Suprapubic skin (tissue), 3 donors: ENCODE measurements at regions not wholly inside any gene's neighbourhood (a gene's known extent, or its start where the extent isn't known, plus 50 kb on each side); places are given as distances from the start of the nearest gene placed in this dataset.

Experiments used
- POLR2A ChIP-seq, 2 donors: fragments of 450-650 bp; IDR thresholded peaks; one replicate each; pipeline ENCODE4 v1.6.1; 2017; ENCODE audit warnings: antibody characterized with exemption in 2 of 2, mild to moderate bottlenecking in 2 of 2, moderate library complexity in 2 of 2
- TF ChIP-seq, protein P1 (sequence below), 2 donors: fragments of 200-600 bp in 1 of 2; fragments of 450-650 bp in 1 of 2; sonication (generic) in 1 of 2; IDR thresholded peaks; one replicate each; pipeline ENCODE4 v1.5.1; 2016 to 2019; ENCODE audit warnings: antibody characterized with exemption in 2 of 2, mild to moderate bottlenecking in 1 of 2, moderate library complexity in 1 of 2

- TF ChIP-seq, protein P1, sequence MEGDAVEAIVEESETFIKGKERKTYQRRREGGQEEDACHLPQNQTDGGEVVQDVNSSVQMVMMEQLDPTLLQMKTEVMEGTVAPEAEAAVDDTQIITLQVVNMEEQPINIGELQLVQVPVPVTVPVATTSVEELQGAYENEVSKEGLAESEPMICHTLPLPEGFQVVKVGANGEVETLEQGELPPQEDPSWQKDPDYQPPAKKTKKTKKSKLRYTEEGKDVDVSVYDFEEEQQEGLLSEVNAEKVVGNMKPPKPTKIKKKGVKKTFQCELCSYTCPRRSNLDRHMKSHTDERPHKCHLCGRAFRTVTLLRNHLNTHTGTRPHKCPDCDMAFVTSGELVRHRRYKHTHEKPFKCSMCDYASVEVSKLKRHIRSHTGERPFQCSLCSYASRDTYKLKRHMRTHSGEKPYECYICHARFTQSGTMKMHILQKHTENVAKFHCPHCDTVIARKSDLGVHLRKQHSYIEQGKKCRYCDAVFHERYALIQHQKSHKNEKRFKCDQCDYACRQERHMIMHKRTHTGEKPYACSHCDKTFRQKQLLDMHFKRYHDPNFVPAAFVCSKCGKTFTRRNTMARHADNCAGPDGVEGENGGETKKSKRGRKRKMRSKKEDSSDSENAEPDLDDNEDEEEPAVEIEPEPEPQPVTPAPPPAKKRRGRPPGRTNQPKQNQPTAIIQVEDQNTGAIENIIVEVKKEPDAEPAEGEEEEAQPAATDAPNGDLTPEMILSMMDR (IDR thresholded peaks at IDR 0.05): no peak
- no peak for TF ChIP-seq POLR2A (IDR thresholded peaks at IDR 0.05)
Observed at GRCh38 chr3:31184261-31185061, 290.0 kb upstream of the GADL1 start.
